ENCODE measurements at regions not wholly inside any gene's neighbourhood (a gene's known extent, or its start where the extent isn't known, plus 50 kb on each side); places are given as distances from the start of the nearest gene placed in this dataset.

DNA sequence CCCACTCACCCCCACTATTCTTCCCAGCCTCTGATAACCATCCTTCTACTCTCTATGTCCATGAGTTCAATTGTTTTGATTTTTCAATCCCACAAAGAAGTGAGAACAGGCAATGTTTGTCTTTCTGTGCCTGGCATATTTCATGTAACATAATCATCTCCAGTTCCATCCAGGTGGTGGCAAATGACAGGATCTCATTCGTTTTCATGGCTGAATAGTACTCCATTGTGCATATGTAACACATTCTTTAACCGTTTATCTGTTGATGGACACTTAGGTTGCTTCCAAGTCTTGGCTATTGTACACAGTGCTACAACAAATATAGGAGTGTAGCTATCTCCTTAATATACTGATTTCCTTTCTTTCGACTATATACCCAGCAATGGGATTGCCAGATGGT is 169.3 kb upstream of the NFIA start:
- TF ChIP-seq ISL1 (CRISPR knock-in tag; IDR thresholded peaks at IDR 0.05) (no peak), BACH2 (CRISPR knock-in tag; IDR thresholded peaks at IDR 0.05; ENCODE audit: borderline replicate concordance) (no peak), ZFP3 (CRISPR knock-in tag; IDR thresholded peaks at IDR 0.05) (no peak), ZC3H10 (CRISPR knock-in tag; IDR thresholded peaks at IDR 0.05) (no peak), GLIS3 (CRISPR knock-in tag; IDR thresholded peaks at IDR 0.05) (no peak), ZNF8 (CRISPR knock-in tag; IDR thresholded peaks at IDR 0.05) (no peak)
- TF ChIP-seq, protein P1, sequence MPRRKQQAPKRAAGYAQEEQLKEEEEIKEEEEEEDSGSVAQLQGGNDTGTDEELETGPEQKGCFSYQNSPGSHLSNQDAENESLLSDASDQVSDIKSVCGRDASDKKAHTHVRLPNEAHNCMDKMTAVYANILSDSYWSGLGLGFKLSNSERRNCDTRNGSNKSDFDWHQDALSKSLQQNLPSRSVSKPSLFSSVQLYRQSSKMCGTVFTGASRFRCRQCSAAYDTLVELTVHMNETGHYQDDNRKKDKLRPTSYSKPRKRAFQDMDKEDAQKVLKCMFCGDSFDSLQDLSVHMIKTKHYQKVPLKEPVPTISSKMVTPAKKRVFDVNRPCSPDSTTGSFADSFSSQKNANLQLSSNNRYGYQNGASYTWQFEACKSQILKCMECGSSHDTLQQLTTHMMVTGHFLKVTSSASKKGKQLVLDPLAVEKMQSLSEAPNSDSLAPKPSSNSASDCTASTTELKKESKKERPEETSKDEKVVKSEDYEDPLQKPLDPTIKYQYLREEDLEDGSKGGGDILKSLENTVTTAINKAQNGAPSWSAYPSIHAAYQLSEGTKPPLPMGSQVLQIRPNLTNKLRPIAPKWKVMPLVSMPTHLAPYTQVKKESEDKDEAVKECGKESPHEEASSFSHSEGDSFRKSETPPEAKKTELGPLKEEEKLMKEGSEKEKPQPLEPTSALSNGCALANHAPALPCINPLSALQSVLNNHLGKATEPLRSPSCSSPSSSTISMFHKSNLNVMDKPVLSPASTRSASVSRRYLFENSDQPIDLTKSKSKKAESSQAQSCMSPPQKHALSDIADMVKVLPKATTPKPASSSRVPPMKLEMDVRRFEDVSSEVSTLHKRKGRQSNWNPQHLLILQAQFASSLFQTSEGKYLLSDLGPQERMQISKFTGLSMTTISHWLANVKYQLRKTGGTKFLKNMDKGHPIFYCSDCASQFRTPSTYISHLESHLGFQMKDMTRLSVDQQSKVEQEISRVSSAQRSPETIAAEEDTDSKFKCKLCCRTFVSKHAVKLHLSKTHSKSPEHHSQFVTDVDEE (CRISPR knock-in tag; IDR thresholded peaks at IDR 0.05) = no peak
- TF ChIP-seq, protein P2, sequence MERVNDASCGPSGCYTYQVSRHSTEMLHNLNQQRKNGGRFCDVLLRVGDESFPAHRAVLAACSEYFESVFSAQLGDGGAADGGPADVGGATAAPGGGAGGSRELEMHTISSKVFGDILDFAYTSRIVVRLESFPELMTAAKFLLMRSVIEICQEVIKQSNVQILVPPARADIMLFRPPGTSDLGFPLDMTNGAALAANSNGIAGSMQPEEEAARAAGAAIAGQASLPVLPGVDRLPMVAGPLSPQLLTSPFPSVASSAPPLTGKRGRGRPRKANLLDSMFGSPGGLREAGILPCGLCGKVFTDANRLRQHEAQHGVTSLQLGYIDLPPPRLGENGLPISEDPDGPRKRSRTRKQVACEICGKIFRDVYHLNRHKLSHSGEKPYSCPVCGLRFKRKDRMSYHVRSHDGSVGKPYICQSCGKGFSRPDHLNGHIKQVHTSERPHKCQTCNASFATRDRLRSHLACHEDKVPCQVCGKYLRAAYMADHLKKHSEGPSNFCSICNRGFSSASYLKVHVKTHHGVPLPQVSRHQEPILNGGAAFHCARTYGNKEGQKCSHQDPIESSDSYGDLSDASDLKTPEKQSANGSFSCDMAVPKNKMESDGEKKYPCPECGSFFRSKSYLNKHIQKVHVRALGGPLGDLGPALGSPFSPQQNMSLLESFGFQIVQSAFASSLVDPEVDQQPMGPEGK (CRISPR knock-in tag; IDR thresholded peaks at IDR 0.05; ENCODE audit: borderline replicate concordance) = no peak
